NCI-H1436 (cell line): ENCODE measurements at regions not wholly inside any gene's neighbourhood (a gene's known extent, or its start where the extent isn't known, plus 50 kb on each side); places are given as distances from the start of the nearest gene placed in this dataset.

Experiments
- DNase-seq: peaks from one replicate; lab custom pipeline; 2025; lab: John Stamatoyannopoulos, UW

- no peak for DNase-seq
Measured at GRCh38 chr3:187975561-187976364, 178.2 kb upstream of the LPP start.

- DNase-seq = no peak
Measured at GRCh38 chr3:187976365-187976900, 177.5 kb upstream of the LPP start.

- DNase-seq = no peak
Measured at GRCh38 chr3:187977659-187978058, 176.3 kb upstream of the LPP start.

DNA sequence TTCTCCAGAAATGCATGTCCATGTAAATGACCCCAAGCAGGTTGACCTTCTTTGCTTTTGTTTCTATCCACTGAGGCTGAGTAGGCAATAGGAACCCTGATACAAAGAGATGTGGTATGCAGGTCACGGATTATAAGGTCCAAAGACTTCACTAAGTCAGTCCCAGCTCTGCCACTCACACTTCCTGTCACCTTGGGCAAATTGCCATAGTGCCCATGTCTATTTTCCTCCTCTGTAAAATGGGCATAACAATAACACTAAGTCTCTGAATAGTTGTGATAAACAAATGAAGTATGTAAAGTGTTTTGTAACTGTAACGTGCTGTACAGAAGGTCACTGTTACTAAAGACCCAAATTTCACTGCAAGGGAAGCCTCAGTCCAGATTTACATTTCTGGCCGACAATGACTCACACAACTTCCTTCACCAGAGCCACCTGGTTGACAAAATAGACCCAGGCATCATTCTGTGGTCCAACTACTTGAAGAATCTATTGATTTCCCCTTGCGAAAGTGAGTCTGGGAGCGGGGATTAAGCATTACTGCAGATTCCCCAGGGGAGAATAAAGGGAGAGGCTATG, 175.4 kb upstream of the LPP start:
- DNase-seq = no peak

DNA sequence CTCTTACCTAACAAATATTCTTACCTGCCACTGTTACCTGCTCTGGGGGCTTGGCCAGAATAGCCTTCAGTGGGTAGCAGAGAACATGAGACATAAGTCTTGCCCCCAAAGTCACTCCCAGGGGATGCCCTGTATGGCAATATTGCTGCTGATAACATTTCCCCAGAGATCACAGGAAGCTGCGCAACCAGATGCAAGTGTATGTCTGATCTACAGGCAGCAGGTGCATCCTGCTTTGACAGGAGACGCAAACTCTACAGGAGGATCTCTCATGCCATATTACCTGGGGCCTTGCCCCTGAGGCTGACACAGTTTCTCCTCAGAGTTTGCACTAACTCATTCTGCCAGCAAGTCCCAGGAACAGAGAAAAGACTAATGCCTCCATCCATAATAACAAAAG, 174.4 kb upstream of the LPP start:
- DNase-seq = peak; percentile 88

DNA sequence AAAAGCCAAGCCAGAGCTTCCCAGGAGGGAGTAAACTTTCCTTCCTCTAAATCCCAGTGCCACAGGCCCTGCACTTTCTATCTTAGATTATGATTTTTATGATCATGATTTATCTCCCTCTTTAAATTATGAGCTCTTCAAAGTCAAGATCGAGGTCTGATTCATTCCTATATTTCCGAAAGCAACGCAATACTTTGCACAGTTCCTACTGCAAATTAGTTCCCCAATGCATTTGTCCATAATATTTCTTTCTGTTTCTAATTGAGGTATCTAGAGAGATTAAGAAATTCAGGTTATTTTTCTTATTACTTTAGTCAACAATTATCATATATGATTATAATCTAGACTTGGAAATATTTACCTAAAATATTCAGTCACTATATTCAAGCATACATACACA, 173.1 kb upstream of the LPP start:
- no peak for DNase-seq

GRCh38 chr3:187982142-187982541, 171.8 kb upstream of the LPP start:
- DNase-seq = no peak

GRCh38 chr3:187983484-187984124, 170.4 kb upstream of the LPP start:
- no peak for DNase-seq

GRCh38 chr3:187985647-187986046, 168.3 kb upstream of the LPP start:
- DNase-seq = no peak

DNA sequence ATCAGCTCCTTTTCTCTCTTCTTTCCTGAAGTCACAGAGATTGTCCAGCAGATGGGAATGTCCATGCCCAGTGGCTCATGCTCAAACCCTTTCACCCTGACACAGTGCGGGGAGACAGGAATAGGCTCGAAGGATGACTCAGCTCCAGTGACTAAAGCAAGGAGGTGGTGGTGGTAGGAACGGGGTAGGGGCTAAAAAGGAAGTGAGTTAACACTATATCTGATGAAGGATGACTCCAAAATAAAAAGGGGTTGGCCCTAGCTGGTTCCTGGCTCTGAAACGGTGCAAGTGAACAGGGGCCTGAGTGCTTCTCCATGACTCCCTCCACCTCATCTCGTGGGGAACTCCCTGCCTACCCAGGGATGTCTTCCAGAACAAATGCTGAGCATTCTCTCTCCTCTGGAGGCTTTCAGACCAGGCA, 167.4 kb upstream of the LPP start:
- no peak for DNase-seq

GRCh38 chr3:187987187-187987586, 166.8 kb upstream of the LPP start:
- no peak for DNase-seq

DNA sequence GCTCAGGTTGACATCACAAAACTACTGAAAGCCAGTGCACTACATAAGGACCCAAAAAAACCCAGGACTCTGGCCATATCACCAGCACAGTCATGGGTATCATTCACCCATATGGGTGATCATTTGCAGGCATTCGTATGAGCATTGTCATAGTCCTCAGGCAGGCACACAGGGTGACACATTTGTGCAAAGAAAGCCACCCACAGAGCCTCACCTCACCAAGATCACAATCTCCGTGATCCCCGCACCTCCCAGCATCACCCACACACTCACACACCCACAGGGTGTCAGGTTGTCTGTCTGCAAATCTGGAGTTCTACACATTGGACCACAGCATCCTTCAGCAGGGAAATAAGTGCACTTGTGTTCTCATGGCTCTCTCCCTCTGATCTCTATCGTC, 166.0 kb upstream of the LPP start:
- DNase-seq = no peak

GRCh38 chr3:187989575-187990153, 164.3 kb upstream of the LPP start:
- DNase-seq = peak; percentile 53

DNA sequence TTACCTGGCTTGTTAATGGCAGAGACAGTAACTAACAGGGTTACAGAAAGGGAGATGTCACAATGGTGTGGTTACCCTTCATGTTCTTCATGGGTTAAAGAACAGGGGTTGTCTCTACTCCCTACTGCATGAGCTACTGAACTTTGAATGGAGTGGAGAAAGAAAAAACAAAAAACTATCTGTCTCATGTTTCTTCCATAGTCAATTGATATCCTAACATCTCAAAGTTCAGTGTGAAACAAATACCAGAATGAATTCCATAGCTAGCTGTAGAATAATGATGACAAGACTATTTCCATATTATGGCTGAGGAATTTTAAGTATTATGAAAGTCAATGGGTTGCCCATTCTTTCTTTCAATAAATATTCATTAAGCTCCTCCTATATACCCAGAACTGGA, 161.3 kb upstream of the LPP start:
- no peak for DNase-seq

DNA sequence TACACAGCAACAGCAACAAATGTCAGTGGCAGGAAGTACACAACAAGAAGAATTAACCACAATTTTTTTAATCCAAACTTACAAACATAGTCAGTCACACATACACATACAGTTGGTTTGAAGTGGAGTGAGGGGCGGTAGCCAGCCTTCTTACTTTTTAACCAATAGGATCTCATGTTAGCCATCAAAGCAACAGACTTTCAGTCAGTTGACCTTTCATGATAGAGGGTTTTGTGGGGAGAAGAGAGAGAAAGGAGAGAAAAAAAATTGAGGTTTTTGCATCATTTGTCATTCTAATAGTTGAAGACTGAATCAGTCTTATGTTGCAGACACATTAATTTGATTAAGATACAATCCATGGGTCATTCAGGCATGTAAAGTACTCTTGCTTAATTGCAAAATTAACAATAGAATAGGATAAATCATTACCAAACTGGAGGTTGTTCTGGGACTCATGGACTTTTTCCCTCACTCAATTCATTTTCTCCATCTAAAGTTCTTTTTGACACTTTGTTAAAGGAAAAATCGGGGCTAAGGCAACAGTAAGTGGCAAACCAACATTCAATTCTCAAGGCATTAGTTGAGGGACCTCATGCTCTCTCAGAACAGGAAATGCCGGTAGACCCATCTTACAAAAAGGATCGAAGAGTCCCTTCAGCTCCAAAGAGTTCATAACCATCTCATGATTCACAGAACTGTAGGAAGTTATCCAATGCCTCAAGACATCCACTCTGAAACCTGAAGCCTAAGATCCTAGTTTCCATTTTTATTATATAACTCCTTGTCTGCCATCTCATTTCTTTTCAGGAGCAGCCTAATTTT, 159.5 kb upstream of the LPP start:
- no peak for DNase-seq

GRCh38 chr3:187995043-187995400, 158.9 kb upstream of the LPP start:
- no peak for DNase-seq

GRCh38 chr3:187995667-187996066, 158.3 kb upstream of the LPP start:
- no peak for DNase-seq

DNA sequence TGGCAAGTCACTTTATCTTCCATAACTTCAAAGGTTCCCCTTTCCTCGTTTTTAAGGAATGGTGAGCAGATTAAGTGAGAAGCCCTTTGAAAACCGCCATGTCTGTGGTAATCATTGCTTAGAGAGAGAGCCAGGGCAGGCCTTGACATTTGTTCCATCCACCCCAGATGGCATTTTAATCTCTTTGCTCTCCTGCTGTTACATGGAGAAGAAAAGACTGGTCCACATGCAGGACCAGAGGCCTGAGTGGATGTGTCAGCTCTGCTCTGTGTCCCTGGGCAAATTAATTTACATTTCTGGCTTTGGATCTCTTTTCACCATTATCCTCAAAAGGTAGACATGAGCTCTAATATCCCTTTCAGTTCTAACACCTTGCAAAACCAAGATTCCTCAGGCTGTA, 157.3 kb upstream of the LPP start:
- DNase-seq = no peak

GRCh38 chr3:187997490-187997889, 156.5 kb upstream of the LPP start:
- no peak for DNase-seq

DNA sequence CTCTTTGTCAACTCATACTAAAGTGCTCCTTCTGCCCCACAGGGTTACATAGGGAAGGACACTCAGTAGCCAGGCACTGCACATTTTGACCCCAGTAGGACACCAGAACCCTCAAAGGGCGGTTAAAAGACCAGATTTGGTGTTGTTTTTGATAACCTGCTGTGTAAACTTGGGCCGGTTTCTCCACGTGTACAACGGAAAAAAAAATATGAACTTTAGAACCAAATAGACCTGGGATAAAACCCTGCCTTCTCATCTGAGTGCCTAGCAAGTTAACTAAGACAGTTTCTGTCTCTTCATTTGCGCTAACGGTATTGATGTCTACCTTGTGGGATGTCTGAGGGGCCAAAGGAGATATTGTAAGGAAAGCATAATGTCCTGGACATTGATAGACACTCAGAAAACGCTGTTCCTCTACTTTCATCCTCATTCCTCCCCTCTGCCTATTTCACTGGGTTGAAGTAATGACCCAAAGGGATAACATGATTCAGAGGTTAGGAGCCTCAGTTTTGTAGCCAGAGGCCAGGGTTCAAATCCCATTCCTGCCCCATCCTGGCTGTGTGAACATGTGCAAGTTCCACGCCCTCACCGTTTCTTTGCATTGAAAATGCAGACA, 155.9 kb upstream of the LPP start:
- DNase-seq = no peak

DNA sequence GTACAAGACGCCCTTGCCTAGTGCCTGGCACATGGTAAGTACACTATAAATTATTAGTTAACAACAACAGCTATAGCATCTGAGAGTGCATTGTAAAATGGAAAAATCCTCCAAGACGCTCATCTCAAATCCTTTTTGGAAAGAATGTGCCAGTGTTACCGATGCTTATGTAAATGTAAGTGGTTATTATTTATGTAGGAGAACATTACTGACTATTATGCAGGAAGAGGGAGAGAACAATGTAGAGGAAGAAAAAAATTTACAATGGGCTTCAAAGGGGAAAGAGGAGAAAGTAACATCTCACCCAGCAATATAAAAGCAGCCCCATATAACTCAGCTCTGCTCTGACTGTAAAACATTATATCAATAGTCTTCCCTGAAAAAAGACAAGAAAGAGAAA, 155.3 kb upstream of the LPP start:
- DNase-seq = no peak

DNA sequence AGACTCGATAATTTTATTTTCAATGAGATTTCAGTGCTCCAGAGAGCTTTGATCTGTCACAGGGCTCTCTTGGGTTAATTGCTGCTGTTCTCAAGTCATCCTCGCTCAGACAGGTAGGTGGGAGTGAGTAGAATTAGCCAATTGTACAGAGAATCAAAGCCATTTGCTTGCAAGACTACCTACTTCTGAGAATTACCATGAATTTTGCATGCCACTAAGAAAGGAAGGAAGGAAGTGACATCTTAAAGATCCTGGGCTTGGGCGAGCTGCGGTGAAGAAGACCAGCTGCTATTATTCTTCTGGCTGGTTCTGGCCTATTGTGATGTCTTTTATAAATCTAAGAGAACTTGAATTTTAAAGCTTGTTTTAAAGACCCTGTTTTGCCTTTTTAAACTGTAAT, 154.1 kb upstream of the LPP start:
- no peak for DNase-seq
